GOT3 (cell line): ENCODE measurements at regions not wholly inside any gene's neighbourhood (a gene's known extent, or its start where the extent isn't known, plus 50 kb on each side); places are given as distances from the start of the nearest gene placed in this dataset.
"Not testable (repeated sequence)": the region's sequence is repeated elsewhere in the genome, so short reads cannot be mapped to it uniquely, and the experiment has no call there.

ENCODE experiments used
- DNase-seq: peaks from one replicate; lab custom pipeline; 2025; ENCODE audit warnings: mixed read lengths; lab: John Stamatoyannopoulos, UW

- no peak for DNase-seq
Observed at GRCh38 chr3:160097478-160097877, 108.8 kb downstream of the IL12A start.

DNA sequence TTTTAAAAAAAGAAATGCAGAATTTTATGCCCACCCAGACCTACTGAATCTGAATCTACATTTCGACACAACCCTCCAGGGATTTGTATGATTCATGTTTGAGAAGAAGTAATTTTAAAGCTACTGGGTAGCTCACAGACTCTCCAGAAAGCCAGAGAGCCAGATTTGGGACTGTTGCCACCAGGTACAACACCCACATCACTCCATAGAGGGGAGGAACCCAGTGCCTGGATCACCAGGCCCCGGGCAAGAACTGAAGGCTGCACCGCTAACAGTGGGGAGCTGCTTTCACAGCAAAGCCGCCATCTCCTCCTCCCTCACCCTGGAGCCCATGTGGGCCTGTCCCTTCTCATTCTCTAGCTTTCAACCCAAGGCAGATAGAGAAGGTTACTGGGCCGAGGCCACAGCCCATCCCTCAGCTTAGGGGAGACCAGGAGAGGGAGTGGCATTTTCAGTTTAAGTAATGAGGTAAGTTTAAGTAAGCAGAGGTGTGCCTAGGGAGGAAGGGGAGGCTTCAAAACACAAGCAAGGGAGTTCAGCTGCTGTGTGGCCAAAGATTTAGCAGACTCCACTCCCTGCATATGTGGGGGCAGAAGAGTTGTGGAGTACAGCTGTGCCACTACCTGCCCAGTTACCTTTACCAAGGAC lies 109.8 kb downstream of the IL12A start:
- DNase-seq = no peak

GRCh38 chr3:160098926-160099626 lies 110.4 kb downstream of the IL12A start:
- no peak for DNase-seq

DNA sequence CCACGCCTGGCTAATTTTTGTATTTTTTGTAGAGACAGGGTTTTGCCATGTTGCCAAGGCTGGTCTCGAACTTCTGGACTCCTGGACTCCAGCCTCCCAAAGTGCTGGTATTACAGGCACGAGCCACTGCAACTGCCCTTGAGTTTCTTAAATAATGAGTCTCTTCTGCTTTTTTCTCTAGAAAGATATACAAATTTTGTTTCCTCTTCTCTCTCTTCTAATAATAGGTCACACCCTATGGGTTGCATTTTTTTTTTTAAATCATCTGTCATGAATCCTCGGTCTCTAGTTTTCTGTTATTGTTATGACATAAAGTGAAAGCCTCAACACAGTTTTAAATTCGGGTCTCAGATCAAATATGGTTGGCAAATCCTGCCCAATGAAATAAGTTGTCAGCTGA lies 111.2 kb downstream of the IL12A start:
- DNase-seq = no peak

DNA sequence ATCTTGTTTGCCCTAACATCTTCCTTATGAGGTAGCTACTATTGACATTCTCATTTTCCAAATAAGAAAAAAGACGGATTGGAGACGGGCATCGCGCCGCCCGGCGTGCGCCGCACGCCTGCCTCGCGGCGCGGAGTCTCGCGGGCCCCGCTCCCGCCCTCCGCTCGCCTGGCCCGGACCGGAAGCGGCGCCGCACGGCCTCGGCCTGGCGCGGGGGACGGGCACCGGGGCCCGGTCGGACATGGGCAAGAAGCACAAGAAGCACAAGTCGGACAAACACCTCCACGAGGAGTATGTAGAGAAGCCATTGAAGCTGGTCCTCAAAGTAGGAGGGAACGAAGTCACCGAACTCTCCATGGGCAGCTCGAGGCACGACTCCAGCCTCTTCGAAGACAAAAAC lies 112.0 kb downstream of the IL12A start:
- DNase-seq = no peak

DNA sequence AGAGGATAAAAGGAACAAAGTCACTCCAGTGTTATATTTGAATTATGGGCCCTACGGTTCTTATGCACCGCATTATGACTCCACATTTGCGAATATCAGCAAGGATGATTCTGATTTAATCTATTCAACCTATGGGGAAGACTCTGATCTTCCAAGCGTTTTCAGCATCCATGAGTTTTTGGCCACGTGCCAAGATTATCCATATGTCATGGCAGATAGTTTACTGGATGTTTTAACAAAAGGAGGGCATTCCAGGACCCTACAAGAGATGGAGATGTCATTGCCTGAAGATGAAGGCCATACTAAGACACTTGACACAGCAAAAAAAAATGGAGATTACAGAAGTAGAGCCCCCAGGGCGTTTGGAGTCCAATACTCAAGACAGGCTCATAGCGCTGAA lies 113.4 kb downstream of the IL12A start:
- DNase-seq = not testable (repeated sequence)

GRCh38 chr3:160103397-160103796 lies 114.8 kb downstream of the IL12A start:
- no peak for DNase-seq

GRCh38 chr3:160105907-160106584 lies 117.4 kb downstream of the IL12A start:
- DNase-seq = no peak

GRCh38 chr3:160106905-160107861 lies 118.0 kb upstream of the C3orf80 start:
- no peak for DNase-seq

DNA sequence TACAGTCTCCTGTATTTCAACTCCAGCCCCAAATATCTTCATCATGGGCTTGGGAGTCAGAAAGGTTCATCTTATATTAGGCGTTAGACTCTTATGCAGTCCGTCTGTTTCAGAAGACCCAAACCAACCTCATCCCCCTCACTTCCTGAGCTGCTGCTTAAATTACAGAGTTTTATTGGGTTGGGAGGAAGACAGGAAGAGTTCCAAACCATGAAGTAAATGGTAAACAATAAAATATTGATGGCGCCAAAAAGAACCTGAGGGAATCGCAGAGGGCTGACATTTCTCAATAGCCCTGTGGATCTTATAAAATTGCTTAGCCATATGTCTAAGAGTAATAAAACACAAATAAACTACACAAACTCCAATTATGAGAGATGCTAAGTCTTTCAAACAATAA lies 116.9 kb upstream of the C3orf80 start:
- DNase-seq = no peak

GRCh38 chr3:160112481-160112880 lies 112.7 kb upstream of the C3orf80 start:
- DNase-seq = no peak

DNA sequence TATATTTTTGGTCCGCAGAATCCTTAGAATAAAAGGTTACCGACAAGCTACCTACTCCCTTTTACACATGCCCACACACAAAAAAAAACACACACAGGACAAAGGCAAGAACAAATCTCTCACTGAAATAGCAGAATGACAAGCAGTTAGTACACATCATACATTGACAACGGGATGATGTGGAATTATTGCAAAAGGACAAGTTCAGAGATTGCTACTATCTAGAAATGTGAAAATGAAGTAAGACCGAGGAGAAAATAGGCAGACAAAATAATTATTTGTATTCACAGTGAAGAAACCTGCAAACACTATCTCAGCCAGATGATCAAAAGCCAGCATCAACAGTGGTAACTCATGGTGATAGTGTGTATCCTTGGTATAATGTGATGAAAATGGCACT lies 112.2 kb upstream of the C3orf80 start:
- DNase-seq = no peak

- DNase-seq = no peak
Observed at GRCh38 chr3:160114355-160114995, 110.7 kb upstream of the C3orf80 start.

DNA sequence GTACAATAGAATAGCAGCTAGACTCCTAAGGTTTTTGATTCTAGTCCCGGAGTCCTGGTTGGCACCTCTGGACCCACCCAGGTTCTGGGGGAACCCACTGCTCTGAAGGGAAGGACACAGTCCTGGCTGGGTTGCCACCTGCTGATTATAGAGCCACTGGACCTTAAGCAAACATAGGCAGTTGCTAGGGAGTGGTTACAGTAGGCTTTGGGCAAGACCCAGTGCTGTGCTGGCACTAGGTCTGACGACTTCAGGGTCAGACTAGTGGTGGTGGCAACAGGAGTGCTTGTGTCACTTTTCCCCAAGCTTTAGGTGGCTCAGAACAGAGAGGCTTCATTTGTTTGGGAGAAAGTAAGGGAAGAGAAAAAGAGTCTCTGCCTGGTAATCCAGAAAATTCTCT lies 109.8 kb upstream of the C3orf80 start:
- DNase-seq = no peak

GRCh38 chr3:160124224-160124623 lies 101.0 kb upstream of the C3orf80 start:
- DNase-seq = no peak

- DNase-seq = no peak
Observed at GRCh38 chr3:160125258-160125657, 100.0 kb upstream of the C3orf80 start.

GRCh38 chr3:160126051-160126450 lies 99.2 kb upstream of the C3orf80 start:
- no peak for DNase-seq

DNA sequence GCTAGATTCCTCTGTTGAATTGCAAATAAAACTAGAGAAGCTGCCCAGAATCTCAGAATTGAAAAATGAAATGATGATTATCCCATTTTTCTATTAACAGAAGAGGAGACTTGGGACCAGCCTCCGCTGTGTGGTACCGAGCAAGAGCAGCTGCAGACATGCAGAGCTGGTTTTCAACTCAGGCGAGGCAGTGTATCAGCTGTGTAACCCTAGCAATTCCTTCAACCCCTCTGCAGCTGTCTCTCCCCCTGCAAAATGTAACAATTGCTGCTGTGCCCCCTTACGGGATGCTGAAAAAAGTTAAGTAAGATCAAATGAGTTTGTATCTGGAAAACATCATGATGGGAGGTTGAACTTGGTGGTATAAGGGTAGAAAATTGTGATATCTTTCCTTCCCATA lies 98.5 kb upstream of the C3orf80 start:
- DNase-seq = no peak

- no peak for DNase-seq
Observed at GRCh38 chr3:160127308-160127707, 97.9 kb upstream of the C3orf80 start.

DNA sequence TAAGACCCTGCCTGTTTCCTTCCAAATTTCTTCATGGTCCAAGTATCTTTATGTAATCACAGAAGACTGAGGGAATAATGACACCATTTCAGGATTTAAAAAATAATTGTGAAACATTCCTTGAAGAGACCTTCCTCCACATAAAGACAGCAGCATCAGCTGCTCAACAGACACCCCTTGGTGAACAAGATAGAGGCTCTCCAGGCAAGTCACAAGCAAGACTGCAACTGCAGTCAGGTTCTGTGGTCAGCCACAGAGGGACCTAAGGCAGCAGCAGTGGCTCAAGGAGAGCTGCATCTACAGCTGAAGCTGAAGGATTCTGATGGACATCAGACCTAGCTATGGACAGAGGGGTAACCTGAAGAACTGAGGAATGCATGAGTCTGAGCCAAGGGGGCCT lies 97.2 kb upstream of the C3orf80 start:
- no peak for DNase-seq

- DNase-seq = no peak
Observed at GRCh38 chr3:160129459-160130061, 95.7 kb upstream of the C3orf80 start.
